ENCODE measurements at regions not wholly inside any gene's neighbourhood (a gene's known extent, or its start where the extent isn't known, plus 50 kb on each side); places are given as distances from the start of the nearest gene placed in this dataset.
"Not testable (repeated sequence)": the region's sequence is repeated elsewhere in the genome, so short reads cannot be mapped to it uniquely, and the experiment has no call there.

DNA sequence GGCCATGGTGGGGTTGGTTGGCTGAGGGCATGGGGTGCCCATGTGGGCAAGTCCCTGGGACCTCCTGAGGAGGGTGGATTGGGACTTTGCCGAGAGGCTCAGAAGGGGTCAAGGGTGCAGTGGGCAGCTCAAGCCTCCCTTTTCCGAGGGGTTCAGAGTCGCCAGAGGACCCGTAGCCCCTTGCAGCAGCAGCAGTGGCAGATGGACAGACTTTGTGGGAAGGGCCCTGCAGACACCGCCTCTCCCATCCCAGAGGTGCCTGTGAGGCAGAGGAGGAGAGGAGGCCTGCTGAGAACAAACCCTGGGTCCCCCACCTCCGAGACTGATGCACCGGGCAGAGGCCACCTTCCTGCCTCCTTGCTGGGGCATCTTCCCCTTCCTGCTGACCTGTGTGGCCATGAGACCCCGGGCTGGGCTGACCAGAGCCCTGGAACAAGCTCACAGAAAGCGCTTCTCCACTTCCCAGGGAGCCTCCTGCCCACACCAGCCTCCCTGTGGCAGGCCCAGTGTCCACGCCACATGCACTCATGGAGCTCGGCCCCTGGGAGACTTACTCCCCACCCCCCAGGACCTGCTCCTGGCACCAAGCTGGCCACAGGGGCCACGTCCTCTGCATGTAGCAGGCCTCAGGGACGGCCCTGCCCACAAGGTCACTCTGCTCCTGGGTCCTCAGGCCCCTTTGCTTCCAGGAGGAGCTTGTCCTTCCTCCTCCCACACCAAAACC, 116.8 kb downstream of the NPIPB11 start:
- TF ChIP-seq, protein P1, sequence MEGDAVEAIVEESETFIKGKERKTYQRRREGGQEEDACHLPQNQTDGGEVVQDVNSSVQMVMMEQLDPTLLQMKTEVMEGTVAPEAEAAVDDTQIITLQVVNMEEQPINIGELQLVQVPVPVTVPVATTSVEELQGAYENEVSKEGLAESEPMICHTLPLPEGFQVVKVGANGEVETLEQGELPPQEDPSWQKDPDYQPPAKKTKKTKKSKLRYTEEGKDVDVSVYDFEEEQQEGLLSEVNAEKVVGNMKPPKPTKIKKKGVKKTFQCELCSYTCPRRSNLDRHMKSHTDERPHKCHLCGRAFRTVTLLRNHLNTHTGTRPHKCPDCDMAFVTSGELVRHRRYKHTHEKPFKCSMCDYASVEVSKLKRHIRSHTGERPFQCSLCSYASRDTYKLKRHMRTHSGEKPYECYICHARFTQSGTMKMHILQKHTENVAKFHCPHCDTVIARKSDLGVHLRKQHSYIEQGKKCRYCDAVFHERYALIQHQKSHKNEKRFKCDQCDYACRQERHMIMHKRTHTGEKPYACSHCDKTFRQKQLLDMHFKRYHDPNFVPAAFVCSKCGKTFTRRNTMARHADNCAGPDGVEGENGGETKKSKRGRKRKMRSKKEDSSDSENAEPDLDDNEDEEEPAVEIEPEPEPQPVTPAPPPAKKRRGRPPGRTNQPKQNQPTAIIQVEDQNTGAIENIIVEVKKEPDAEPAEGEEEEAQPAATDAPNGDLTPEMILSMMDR (IDR thresholded peaks at IDR 0.05), result not testable (repeated sequence)
- TF ChIP-seq POLR2AphosphoS5 (IDR thresholded peaks at IDR 0.05), result not testable (repeated sequence)

Measured in breast epithelium (tissue), 3 donors.